KMS-11 (cell line): ENCODE measurements at regions not wholly inside any gene's neighbourhood (a gene's known extent, or its start where the extent isn't known, plus 50 kb on each side); places are given as distances from the start of the nearest gene placed in this dataset.

Experiments
- H2AFZ ChIP-seq: fragments of 200-600 bp; sonication (generic); 2 replicates; pipeline ENCODE4 v1.6.1; 2016; ENCODE audit warnings: antibody characterized with exemption, mixed run types, low read depth
- H3K27ac ChIP-seq: fragments of 200-600 bp; sonication (generic); 2 replicates; pipeline ENCODE4 v1.6.1; 2016; ENCODE audit warnings: mild to moderate bottlenecking, mixed run types
- H3K27me3 ChIP-seq: fragments of 200-600 bp; sonication (generic); 2 replicates; pipeline ENCODE4 v1.6.1; 2017; ENCODE audit warnings: mild to moderate bottlenecking, low read depth, mixed run types, moderate library complexity; ENCODE audit not compliant: insufficient read depth
- H3K36me3 ChIP-seq: fragments of 200-600 bp; sonication (generic); 2 replicates; pipeline ENCODE4 v1.6.1; 2017; ENCODE audit warnings: mild to moderate bottlenecking, mixed run types; ENCODE audit not compliant: insufficient read depth
- H3K4me1 ChIP-seq: fragments of 200-600 bp; sonication (generic); 2 replicates; pipeline ENCODE4 v1.6.1; 2016; ENCODE audit warnings: mild to moderate bottlenecking, low read depth, mixed run types; ENCODE audit not compliant: poor library complexity, severe bottlenecking
- H3K4me2 ChIP-seq: fragments of 200-600 bp; sonication (generic); 2 replicates; pipeline ENCODE4 v1.7.0; 2016; ENCODE audit warnings: mild to moderate bottlenecking, mixed run types
- H3K4me3 ChIP-seq: fragments of 200-600 bp; sonication (generic); IDR thresholded peaks from 2 replicates; pipeline ENCODE4 v1.6.1; 2017; ENCODE audit warnings: low read depth, low read length, mixed read lengths; ENCODE audit not compliant: insufficient read depth
- H3K79me2 ChIP-seq: fragments of 200-600 bp; sonication (generic); 2 replicates; pipeline ENCODE4 v1.6.1; 2016; ENCODE audit warnings: low read depth, mixed run types; ENCODE audit not compliant: insufficient read depth
- H3K9ac ChIP-seq: fragments of 200-600 bp; sonication (generic); 2 replicates; pipeline ENCODE4 v1.6.1; 2016; ENCODE audit warnings: mild to moderate bottlenecking, mixed run types
- H4K20me1 ChIP-seq: fragments of 200-600 bp; sonication (generic); 2 replicates; pipeline ENCODE4 v1.6.1; 2016; ENCODE audit warnings: mild to moderate bottlenecking, mixed run types; ENCODE audit not compliant: insufficient read depth
- CTCF ChIP-seq: fragments of 200-600 bp; sonication (generic); conservative IDR thresholded peaks from 2 replicates; pipeline ENCODE4 v1.6.1; 2017; ENCODE audit warnings: low read depth, mild to moderate bottlenecking, antibody characterized with exemption, low read length, moderate library complexity, mixed read lengths

DNA sequence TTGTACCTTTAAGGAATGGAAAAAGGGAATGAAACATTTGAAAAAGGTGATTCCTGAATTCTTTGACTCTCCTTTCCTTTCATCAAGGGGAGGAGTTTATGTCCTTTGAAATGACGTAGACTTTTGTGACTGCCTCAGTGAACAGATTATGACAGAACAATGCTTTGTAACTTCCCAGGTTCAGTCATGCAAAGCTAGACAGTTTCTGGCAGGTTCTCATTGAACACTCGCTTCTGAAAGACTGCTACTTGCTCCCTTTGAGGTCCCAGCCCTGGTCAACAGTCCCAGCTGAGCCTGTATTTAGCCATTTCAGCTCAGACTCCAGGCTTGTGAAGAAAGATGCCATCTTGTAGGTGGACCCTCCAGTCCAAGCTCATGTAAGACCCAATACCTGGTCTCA, 1178.9 kb downstream of the BCL11B start:
- TF ChIP-seq CTCF, result no peak
- Histone ChIP-seq H3K4me2 (no peak overlapping the region), H3K27ac (no peak overlapping the region), H3K4me1 (no peaks in the 10 kb centered on the region), H3K36me3 (no peaks in the 10 kb centered on the region), H3K9ac (no peak overlapping the region), H3K4me3 (no peak overlapping the region), H3K27me3 (no peaks in the 10 kb centered on the region), H3K79me2 (no peaks in the 10 kb centered on the region), H4K20me1 (no peaks in the 10 kb centered on the region), H2AFZ (no peak overlapping the region)

- Histone ChIP-seq H3K36me3 (no peaks in the 10 kb centered on the region), H3K4me2 (no peak overlapping the region), H3K27ac (no peak overlapping the region), H3K9ac (no peak overlapping the region), H3K79me2 (no peaks in the 10 kb centered on the region), H2AFZ (no peak overlapping the region), H3K27me3 (no peaks in the 10 kb centered on the region), H3K4me1 (no peaks in the 10 kb centered on the region), H3K4me3 (no peak overlapping the region), H4K20me1 (no peaks in the 10 kb centered on the region)
- no peak for TF ChIP-seq CTCF
These were observed 1172.5 kb downstream of the BCL11B start for GRCh38 chr14:98099527-98099926.

- Histone ChIP-seq H2AFZ (no peak overlapping the region), H3K4me1 (no peaks in the 10 kb centered on the region), H3K4me2 (no peak overlapping the region), H3K9ac (no peak overlapping the region), H3K79me2 (no peaks in the 10 kb centered on the region), H3K27me3 (no peaks in the 10 kb centered on the region), H4K20me1 (no peaks in the 10 kb centered on the region), H3K4me3 (no peak overlapping the region), H3K27ac (no peak overlapping the region), H3K36me3 (no peaks in the 10 kb centered on the region)
- no peak for TF ChIP-seq CTCF
These were observed 1170.7 kb downstream of the BCL11B start for GRCh38 chr14:98101323-98101722.

- Histone ChIP-seq H3K79me2 (no peaks in the 10 kb centered on the region), H4K20me1 (no peaks in the 10 kb centered on the region), H3K27ac (no peak overlapping the region), H3K4me2 (no peak overlapping the region), H3K27me3 (no peaks in the 10 kb centered on the region), H3K4me3 (no peak overlapping the region), H2AFZ (no peak overlapping the region), H3K9ac (no peak overlapping the region), H3K36me3 (no peaks in the 10 kb centered on the region), H3K4me1 (no peaks in the 10 kb centered on the region)
- no peak for TF ChIP-seq CTCF
These were observed 1168.3 kb downstream of the BCL11B start for GRCh38 chr14:98103705-98104104.

DNA sequence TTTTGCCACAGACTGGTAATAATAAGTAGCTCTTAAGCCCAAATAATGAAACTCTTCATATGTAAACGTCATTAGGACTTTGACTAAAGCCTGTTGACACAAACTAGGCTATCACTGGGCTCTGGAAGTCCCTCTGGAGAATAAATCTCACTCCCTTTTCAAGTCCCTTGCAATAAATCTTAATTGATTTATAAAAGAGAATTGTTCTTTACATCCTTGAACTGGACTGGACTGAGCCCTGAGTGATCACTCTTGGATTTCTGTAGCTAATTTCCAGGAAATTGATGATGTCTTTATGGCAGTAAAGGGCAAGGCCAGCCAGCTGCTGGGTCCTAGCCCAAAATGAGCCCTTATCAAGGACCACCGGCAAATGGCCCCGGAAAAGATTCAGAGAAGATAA, 1162.7 kb downstream of the BCL11B start:
- no peaks in the 10 kb centered on the region for H4K20me1 ChIP-seq
- no peak overlapping the region for H3K4me2 ChIP-seq
- no peaks in the 10 kb centered on the region for H3K79me2 ChIP-seq
- no peaks in the 10 kb centered on the region for H3K27me3 ChIP-seq
- H3K9ac ChIP-seq, result no peak overlapping the region
- H3K4me1 ChIP-seq, result no peaks in the 10 kb centered on the region
- H2AFZ ChIP-seq, result no peak overlapping the region
- no peak overlapping the region for H3K4me3 ChIP-seq
- no peak for TF ChIP-seq CTCF
- H3K36me3 ChIP-seq, result no peaks in the 10 kb centered on the region
- H3K27ac ChIP-seq, result no peak overlapping the region
